Hepatocyte (in vitro differentiated cells): ENCODE measurements at regions not wholly inside any gene's neighbourhood (a gene's known extent, or its start where the extent isn't known, plus 50 kb on each side); places are given as distances from the start of the nearest gene placed in this dataset.

Source experiments
- DNase-seq: peaks from one replicate; pipeline ENCODE4 v3.0.0-alpha.2; 2016; ENCODE audit warnings: low spot score
- H2AFZ ChIP-seq: fragments of 200-600 bp; sonication (generic); 2 replicates; pipeline ENCODE4 v1.6.0; 2016; ENCODE audit warnings: antibody characterized with exemption, mild to moderate bottlenecking
- H3K27ac ChIP-seq: fragments of 200-600 bp; sonication (generic); 2 replicates; pipeline ENCODE4 v1.5.1; 2016; ENCODE audit warnings: mild to moderate bottlenecking
- H3K27me3 ChIP-seq: fragments of 200-600 bp; sonication (generic); 2 replicates; pipeline ENCODE4 v1.6.1; 2016
- H3K36me3 ChIP-seq: fragments of 200-600 bp; sonication (generic); replicated peaks from 2 replicates; pipeline ENCODE4 v1.5.1; 2016; ENCODE audit warnings: low read depth; ENCODE audit not compliant: insufficient read depth
- H3K4me1 ChIP-seq: fragments of 200-600 bp; sonication (generic); 2 replicates; pipeline ENCODE4 v1.5.1; 2016; ENCODE audit warnings: mild to moderate bottlenecking, moderate library complexity; ENCODE audit not compliant: insufficient read depth
- H3K4me2 ChIP-seq: fragments of 200-600 bp; sonication (generic); 2 replicates; pipeline ENCODE4 v1.6.0; 2016
- H3K4me3 ChIP-seq: fragments of 200-600 bp; sonication (generic); 2 replicates; pipeline ENCODE4 v1.5.1; 2016; ENCODE audit warnings: mild to moderate bottlenecking
- H3K79me2 ChIP-seq: fragments of 200-600 bp; sonication (generic); 2 replicates; pipeline ENCODE4 v1.6.0; 2017; ENCODE audit warnings: mild to moderate bottlenecking
- H3K9me2 ChIP-seq: fragments of 200-600 bp; sonication (generic); replicated peaks from 2 replicates; pipeline ENCODE4 v1.6.0; 2017; ENCODE audit warnings: mild to moderate bottlenecking; ENCODE audit not compliant: insufficient read depth
- H3K9me3 ChIP-seq: fragments of 200-600 bp; sonication (generic); 2 replicates; pipeline ENCODE4 v1.5.1; 2016; ENCODE audit warnings: low read depth, mild to moderate bottlenecking
- H4K20me1 ChIP-seq: fragments of 200-600 bp; sonication (generic); 2 replicates; pipeline ENCODE4 v1.6.0; 2016; ENCODE audit warnings: mild to moderate bottlenecking; ENCODE audit not compliant: insufficient read depth, poor library complexity, severe bottlenecking
- EZH2 ChIP-seq: fragments of 200-600 bp; sonication (generic); IDR thresholded peaks from 2 replicates; pipeline ENCODE4 v1.6.1; 2016; ENCODE audit warnings: antibody characterized with exemption, mild to moderate bottlenecking, borderline replicate concordance
- EZH2phosphoT487 ChIP-seq: fragments of 200-600 bp; sonication (generic); IDR thresholded peaks from one replicate; pipeline ENCODE4 v1.6.1; 2018; ENCODE audit warnings: antibody characterized with exemption, mild to moderate bottlenecking, low read depth, moderate library complexity; ENCODE audit not compliant: unreplicated experiment, severe bottlenecking
- WGBS: methylation state at CpG from one replicate; pipeline ENCODE4 v1.1.6; 2016; ENCODE audit warnings: low lambda C conversion rate; ENCODE audit errors: missing lambda C conversion rate; 5-methylcytosine and 5-hydroxymethylcytosine counted together
- TF ChIP-seq, protein P1 (sequence below): fragments of 200-600 bp; sonication (generic); IDR thresholded peaks from 2 replicates; pipeline ENCODE4 v1.5.1; 2016; ENCODE audit warnings: antibody characterized with exemption, mild to moderate bottlenecking; ENCODE audit not compliant: poor library complexity

DNA sequence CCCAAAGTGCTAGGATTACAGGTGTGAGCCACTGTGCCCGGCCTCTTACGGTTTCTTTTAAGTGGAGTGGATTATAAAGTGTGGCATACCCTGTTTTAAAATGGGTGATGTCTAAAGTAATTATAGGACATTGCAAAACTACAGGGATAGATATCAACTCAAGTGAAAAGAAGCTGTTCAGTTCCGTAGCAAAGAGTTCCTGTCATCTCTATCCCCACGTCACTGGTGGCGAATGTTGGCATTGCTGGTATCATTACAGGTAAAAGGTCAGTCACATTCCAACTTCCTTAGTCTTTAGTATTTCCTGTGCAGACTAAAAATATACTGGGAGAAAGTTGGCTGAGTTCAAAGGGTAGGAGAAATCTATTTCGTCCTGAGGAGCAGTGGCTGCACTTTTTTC lies 95.6 kb upstream of the SLC38A2 start:
- Histone ChIP-seq H2AFZ (no peak overlapping the region), H3K27ac (no peak overlapping the region), H3K4me3 (no peak overlapping the region), H3K36me3 (no peaks in the 10 kb centered on the region), H3K4me2 (no peak overlapping the region), H3K27me3 (no peaks in the 10 kb centered on the region), H3K9me3 (no peaks in the 10 kb centered on the region), H4K20me1 (no peaks in the 10 kb centered on the region), H3K79me2 (no peaks in the 10 kb centered on the region), H3K4me1 (peaks cover 12% of the 10 kb centered on the region), H3K9me2 (no peaks in the 10 kb centered on the region)
- no peak for TF ChIP-seq EZH2phosphoT487
- TF ChIP-seq, protein P1, sequence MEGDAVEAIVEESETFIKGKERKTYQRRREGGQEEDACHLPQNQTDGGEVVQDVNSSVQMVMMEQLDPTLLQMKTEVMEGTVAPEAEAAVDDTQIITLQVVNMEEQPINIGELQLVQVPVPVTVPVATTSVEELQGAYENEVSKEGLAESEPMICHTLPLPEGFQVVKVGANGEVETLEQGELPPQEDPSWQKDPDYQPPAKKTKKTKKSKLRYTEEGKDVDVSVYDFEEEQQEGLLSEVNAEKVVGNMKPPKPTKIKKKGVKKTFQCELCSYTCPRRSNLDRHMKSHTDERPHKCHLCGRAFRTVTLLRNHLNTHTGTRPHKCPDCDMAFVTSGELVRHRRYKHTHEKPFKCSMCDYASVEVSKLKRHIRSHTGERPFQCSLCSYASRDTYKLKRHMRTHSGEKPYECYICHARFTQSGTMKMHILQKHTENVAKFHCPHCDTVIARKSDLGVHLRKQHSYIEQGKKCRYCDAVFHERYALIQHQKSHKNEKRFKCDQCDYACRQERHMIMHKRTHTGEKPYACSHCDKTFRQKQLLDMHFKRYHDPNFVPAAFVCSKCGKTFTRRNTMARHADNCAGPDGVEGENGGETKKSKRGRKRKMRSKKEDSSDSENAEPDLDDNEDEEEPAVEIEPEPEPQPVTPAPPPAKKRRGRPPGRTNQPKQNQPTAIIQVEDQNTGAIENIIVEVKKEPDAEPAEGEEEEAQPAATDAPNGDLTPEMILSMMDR: no peak
- no peak for TF ChIP-seq EZH2
- 79% methylated on average over 6 of the region's 6 CpGs for WGBS
- no peak for DNase-seq

GRCh38 chr12:46465307-46465706 lies 92.7 kb upstream of the SLC38A2 start:
- Histone ChIP-seq H3K36me3 (no peaks in the 10 kb centered on the region), H4K20me1 (no peaks in the 10 kb centered on the region), H3K27me3 (no peaks in the 10 kb centered on the region), H3K4me3 (no peak overlapping the region), H3K9me3 (no peaks in the 10 kb centered on the region), H2AFZ (no peak overlapping the region), H3K9me2 (no peaks in the 10 kb centered on the region), H3K4me1 (peaks cover 23% of the 10 kb centered on the region), H3K4me2 (no peak overlapping the region), H3K79me2 (no peaks in the 10 kb centered on the region), H3K27ac (no peak overlapping the region)
- no peak for DNase-seq
- TF ChIP-seq EZH2phosphoT487: no peak

DNA sequence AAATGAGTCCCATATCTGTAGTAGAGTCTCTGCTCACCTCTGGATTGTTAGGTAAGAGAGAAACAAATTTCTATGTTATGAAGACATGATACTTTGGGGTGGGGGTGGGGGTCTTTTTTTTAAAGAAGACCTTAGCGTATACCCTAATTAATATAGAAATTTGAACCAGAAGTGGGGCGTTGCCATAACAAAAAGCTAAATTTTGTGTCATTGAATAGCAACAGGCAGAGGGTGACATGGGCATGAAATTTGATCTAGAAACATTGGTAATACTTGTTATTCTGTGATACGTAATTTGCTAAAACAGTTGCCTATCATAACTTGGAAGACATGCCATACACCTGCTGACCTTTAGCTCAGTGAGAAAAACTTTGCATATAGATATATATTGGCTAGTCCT lies 92.3 kb upstream of the SLC38A2 start:
- WGBS: 91% methylated on average over 3 of the region's 3 CpGs
- Histone ChIP-seq H3K4me3 (no peak overlapping the region), H3K4me2 (no peak overlapping the region), H2AFZ (no peak overlapping the region), H3K27me3 (no peaks in the 10 kb centered on the region), H4K20me1 (no peaks in the 10 kb centered on the region), H3K4me1 (peaks cover 23% of the 10 kb centered on the region), H3K27ac (no peak overlapping the region), H3K9me3 (no peaks in the 10 kb centered on the region), H3K79me2 (no peaks in the 10 kb centered on the region), H3K36me3 (no peaks in the 10 kb centered on the region), H3K9me2 (no peaks in the 10 kb centered on the region)
- TF ChIP-seq, protein P1: no peak
- TF ChIP-seq EZH2 (no peak), EZH2phosphoT487 (no peak)
- DNase-seq: no peak

GRCh38 chr12:46462641-46463355 lies 90.2 kb upstream of the SLC38A2 start:
- Histone ChIP-seq H3K9me2 (no peaks in the 10 kb centered on the region), H2AFZ (no peak overlapping the region), H3K79me2 (no peaks in the 10 kb centered on the region), H4K20me1 (no peaks in the 10 kb centered on the region), H3K9me3 (no peaks in the 10 kb centered on the region), H3K36me3 (no peaks in the 10 kb centered on the region), H3K4me1 (peaks cover 23% of the 10 kb centered on the region), H3K27me3 (no peaks in the 10 kb centered on the region), H3K4me3 (no peak overlapping the region), H3K27ac (peak overlapping the region; percentile 53), H3K4me2 (peak overlapping the region; percentile 6)
- DNase-seq: no peak
- TF ChIP-seq EZH2 (no peak), EZH2phosphoT487 (no peak)
- TF ChIP-seq, protein P1: no peak
- WGBS: 74% methylated on average over 3 of the region's 3 CpGs
